ENCODE measurements at regions not wholly inside any gene's neighbourhood (a gene's known extent, or its start where the extent isn't known, plus 50 kb on each side); places are given as distances from the start of the nearest gene placed in this dataset.
"Not testable (repeated sequence)": the region's sequence is repeated elsewhere in the genome, so short reads cannot be mapped to it uniquely, and the experiment has no call there.

- no peak for DNase-seq (ENCODE audit: insufficient read length, low spot score)
- no peak for TF ChIP-seq CTCF (IDR thresholded peaks at IDR 0.05; ENCODE audit: insufficient read depth, missing control alignments)
- no peak for FAIRE-seq
Observed at GRCh38 chr2:43149482-43150107, 76.8 kb downstream of the ZFP36L2 start.

GRCh38 chr2:43146083-43146482 lies 80.3 kb downstream of the ZFP36L2 start:
- no peak for TF ChIP-seq CTCF (IDR thresholded peaks at IDR 0.05; ENCODE audit: insufficient read depth, missing control alignments)
- no peak for FAIRE-seq
- DNase-seq (ENCODE audit: insufficient read length, low spot score) = no peak

- TF ChIP-seq CTCF (IDR thresholded peaks at IDR 0.05; ENCODE audit: insufficient read depth, missing control alignments) = no peak
- DNase-seq (ENCODE audit: insufficient read length, low spot score) (no peak), FAIRE-seq (no peak)
Observed at GRCh38 chr2:43144263-43144662, 82.1 kb downstream of the ZFP36L2 start.

GRCh38 chr2:43143756-43144155 lies 82.7 kb downstream of the ZFP36L2 start:
- FAIRE-seq (no peak), DNase-seq (ENCODE audit: insufficient read length, low spot score) (no peak)
- no peak for TF ChIP-seq CTCF (IDR thresholded peaks at IDR 0.05; ENCODE audit: insufficient read depth, missing control alignments)

GRCh38 chr2:43142921-43143438 lies 83.4 kb downstream of the ZFP36L2 start:
- FAIRE-seq = no peak
- TF ChIP-seq CTCF (IDR thresholded peaks at IDR 0.05; ENCODE audit: insufficient read depth, missing control alignments) = no peak
- no peak for DNase-seq (ENCODE audit: insufficient read length, low spot score)

GRCh38 chr2:43141636-43142151 lies 84.7 kb downstream of the ZFP36L2 start:
- not testable (repeated sequence) for FAIRE-seq; DNase-seq (ENCODE audit: insufficient read length, low spot score)

- DNase-seq (ENCODE audit: insufficient read length, low spot score) = no peak
- TF ChIP-seq CTCF (IDR thresholded peaks at IDR 0.05; ENCODE audit: insufficient read depth, missing control alignments) = no peak
- no peak for FAIRE-seq
Observed at GRCh38 chr2:43139996-43140621, 86.3 kb downstream of the ZFP36L2 start.
